Transverse colon (tissue), 3 donors: ENCODE measurements at regions not wholly inside any gene's neighbourhood (a gene's known extent, or its start where the extent isn't known, plus 50 kb on each side); places are given as distances from the start of the nearest gene placed in this dataset.

Experiments used
- EP300 ChIP-seq: sonication (generic); formaldehyde crosslinking; IDR thresholded peaks from one replicate; pipeline ENCODE4 v1.6.1; 2017; ENCODE audit warnings: antibody characterized with exemption, low read depth
- POLR2A ChIP-seq: fragments of 450-650 bp; IDR thresholded peaks from one replicate; pipeline ENCODE4 v1.6.1; 2016; ENCODE audit warnings: antibody characterized with exemption, mild to moderate bottlenecking, moderate library complexity
- TF ChIP-seq, protein P1 (sequence below), 5 experiments: fragments of 200-600 bp in 3 of 5; fragments of 450-650 bp in 2 of 5; sonication (generic) in 3 of 5; IDR thresholded peaks; 1 replicate in 2 of 5; 2 replicates in 3 of 5; pipeline ENCODE4 v1.5.1; 2016 to 2017; ENCODE audit warnings: antibody characterized with exemption in 5 of 5, inconsistent platforms in 3 of 5, mild to moderate bottlenecking in 2 of 5, moderate library complexity in 1 of 5

DNA sequence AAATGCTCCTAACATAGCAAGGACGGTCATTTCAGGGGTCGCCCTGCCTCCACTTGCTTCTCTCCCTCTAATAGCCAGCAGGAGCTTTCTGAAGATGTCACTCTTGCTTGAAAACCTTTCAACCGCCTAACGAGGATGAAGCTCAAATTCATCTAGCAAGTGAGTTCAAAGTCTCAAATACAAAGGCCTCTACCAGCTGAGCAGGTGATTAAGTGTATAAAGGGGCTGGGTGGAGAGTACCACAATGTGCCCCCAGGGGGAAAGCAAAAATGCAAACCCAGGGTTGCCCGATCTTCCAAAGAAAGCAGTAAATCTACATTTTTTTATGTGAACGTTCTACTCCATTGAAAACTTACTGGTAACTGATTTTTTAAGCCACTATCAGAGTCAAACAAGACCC is 50.4 kb upstream of the GRIP2 start:
- TF ChIP-seq POLR2A (no peak), EP300 (no peak)
- TF ChIP-seq, protein P1, sequence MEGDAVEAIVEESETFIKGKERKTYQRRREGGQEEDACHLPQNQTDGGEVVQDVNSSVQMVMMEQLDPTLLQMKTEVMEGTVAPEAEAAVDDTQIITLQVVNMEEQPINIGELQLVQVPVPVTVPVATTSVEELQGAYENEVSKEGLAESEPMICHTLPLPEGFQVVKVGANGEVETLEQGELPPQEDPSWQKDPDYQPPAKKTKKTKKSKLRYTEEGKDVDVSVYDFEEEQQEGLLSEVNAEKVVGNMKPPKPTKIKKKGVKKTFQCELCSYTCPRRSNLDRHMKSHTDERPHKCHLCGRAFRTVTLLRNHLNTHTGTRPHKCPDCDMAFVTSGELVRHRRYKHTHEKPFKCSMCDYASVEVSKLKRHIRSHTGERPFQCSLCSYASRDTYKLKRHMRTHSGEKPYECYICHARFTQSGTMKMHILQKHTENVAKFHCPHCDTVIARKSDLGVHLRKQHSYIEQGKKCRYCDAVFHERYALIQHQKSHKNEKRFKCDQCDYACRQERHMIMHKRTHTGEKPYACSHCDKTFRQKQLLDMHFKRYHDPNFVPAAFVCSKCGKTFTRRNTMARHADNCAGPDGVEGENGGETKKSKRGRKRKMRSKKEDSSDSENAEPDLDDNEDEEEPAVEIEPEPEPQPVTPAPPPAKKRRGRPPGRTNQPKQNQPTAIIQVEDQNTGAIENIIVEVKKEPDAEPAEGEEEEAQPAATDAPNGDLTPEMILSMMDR (IDR thresholded peaks at IDR 0.05), result no peak
